ENCODE measurements at regions not wholly inside any gene's neighbourhood (a gene's known extent, or its start where the extent isn't known, plus 50 kb on each side); places are given as distances from the start of the nearest gene placed in this dataset.

- DNase-seq (ENCODE audit: low read depth in 2 of 2) = no peak
- no peak overlapping the region for H3K4me3 ChIP-seq (replicated peaks in 1 of 2; ENCODE audit: low read depth in 2 of 2, low read length in 2 of 2)
- no peak for TF ChIP-seq CTCF (IDR thresholded peaks at IDR 0.05; ENCODE audit: low read depth, low read length)
Observed at GRCh38 chr1:104979651-104980050, 1230.0 kb downstream of the AMY1C start.

DNA sequence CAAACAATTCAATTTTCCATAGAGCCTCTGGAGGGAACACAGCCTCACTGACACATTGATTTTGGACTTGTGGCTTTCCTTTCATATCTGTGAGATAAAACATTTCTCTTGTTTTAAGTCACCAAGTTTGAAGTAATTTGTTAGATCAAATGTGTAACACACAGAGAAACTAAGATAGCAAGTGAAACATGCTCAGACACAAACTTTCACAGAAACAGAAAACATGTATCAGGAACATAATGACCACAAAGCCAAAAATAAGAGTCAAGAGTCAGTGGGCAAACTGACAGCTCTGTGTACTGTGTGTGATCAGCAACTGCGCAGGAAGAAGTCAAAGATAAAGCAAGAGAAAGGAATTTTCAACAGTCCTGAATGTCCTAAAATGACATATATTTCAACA lies 1237.5 kb downstream of the AMY1C start:
- DNase-seq (ENCODE audit: low read depth in 2 of 2) = no peak
- H3K4me3 ChIP-seq (replicated peaks in 1 of 2; ENCODE audit: low read depth in 2 of 2, low read length in 2 of 2) = no peak overlapping the region
- TF ChIP-seq CTCF (IDR thresholded peaks at IDR 0.05; ENCODE audit: low read depth, low read length) = no peak

DNA sequence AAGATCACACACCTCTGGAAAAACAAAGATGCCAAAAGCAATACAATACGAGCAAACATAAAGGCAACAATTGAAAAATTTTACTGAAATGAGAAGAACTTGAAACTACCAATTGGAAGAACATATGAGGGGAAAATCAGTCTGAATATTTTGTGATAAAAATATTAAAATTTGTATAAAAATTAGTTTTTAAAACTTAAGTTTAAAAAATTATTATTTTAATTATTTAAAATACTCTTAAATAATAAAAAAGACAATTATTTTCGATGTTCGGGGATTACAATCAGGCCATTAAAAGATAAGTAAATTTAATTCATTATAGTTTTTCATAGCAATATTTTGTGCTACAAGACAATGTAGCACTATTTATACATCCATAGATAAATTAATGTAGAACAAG lies 1239.3 kb downstream of the AMY1C start:
- no peak for DNase-seq (ENCODE audit: low read depth in 2 of 2)
- no peak overlapping the region for H3K4me3 ChIP-seq (replicated peaks in 1 of 2; ENCODE audit: low read depth in 2 of 2, low read length in 2 of 2)
- no peak for TF ChIP-seq CTCF (IDR thresholded peaks at IDR 0.05; ENCODE audit: low read depth, low read length)

DNA sequence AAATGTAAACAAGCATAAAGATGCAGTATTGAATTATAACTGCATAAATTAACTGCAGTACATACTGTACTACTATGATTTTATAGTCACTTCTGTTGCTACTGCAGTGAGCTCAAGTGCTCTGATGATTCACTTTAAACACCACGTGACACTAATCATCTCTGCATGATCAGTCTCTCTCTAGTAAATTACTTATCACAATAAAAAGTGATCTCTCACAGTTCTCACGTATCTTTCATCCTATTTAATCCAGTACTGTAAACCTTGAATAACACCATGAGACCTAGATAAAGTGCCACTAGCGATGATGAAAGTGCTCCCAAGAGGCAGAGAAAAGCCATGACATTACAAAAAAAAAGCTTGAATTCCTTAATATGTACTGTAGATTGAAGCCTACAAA lies 1242.0 kb downstream of the AMY1C start:
- H3K4me3 ChIP-seq (replicated peaks in 1 of 2; ENCODE audit: low read depth in 2 of 2, low read length in 2 of 2) = no peak overlapping the region
- no peak for TF ChIP-seq CTCF (IDR thresholded peaks at IDR 0.05; ENCODE audit: low read depth, low read length)
- DNase-seq (ENCODE audit: low read depth in 2 of 2) = no peak

DNA sequence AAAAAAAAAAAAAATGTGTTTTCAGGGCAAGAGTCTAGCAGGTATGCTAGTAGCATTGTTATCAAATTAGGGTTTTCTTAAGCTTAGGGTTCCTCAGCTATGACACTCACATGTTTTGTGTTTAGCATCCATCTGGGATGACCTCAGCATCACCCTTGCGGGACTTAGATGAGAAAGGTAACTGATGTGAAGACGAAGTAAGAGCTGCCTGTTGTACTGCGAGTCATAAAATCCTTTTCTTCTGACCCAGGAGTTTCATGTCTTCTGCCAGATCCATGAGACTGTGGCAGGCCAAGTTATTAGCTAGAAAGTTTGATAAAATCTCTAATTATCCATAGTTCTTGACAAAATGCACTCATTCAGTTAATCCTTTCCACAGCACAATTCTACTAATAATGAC lies 1251.1 kb downstream of the AMY1C start:
- no peak overlapping the region for H3K4me3 ChIP-seq (replicated peaks in 1 of 2; ENCODE audit: low read depth in 2 of 2, low read length in 2 of 2)
- TF ChIP-seq CTCF (IDR thresholded peaks at IDR 0.05; ENCODE audit: low read depth, low read length) = no peak
- no peak for DNase-seq (ENCODE audit: low read depth in 2 of 2)

GRCh38 chr1:105004515-105004914 lies 1254.8 kb downstream of the AMY1C start:
- H3K4me3 ChIP-seq (replicated peaks in 1 of 2; ENCODE audit: low read depth in 2 of 2, low read length in 2 of 2) = no peak overlapping the region
- no peak for DNase-seq (ENCODE audit: low read depth in 2 of 2)

More at GRCh38 chr1:105004515-105004914, 1254.8 kb downstream of the AMY1C start:
- TF ChIP-seq CTCF (IDR thresholded peaks at IDR 0.05; ENCODE audit: low read depth, low read length) = no peak

Data from cardiac fibroblast (primary cell).